HepG2 (cell line): ENCODE measurements at regions not wholly inside any gene's neighbourhood (a gene's known extent, or its start where the extent isn't known, plus 50 kb on each side); places are given as distances from the start of the nearest gene placed in this dataset.

Source experiments
- ATAC-seq: fragments of 200-7000 bp; cut with Tn5 transposase; 3 replicates; pipeline ENCODE4 v1.9.1; 2020; ENCODE audit warnings: mild to moderate bottlenecking, moderate library complexity
- BruUV-seq: library from RNA; stranded (reverse); fragments of 400-500 nt; replicated peaks from 2 replicates; lab custom pipeline; 2021; lab: Mats Ljungman, UMichigan
- CTCF ChIA-PET: fragments of 300-600 bp; formaldehyde crosslinking; extraction: SDS; loops from one replicate; lab custom pipeline; 2021; ENCODE audit warnings: low total read pairs, inconsistent platforms, low intra/inter-chr PET ratio; lab: Yijun Ruan, JAX
- POLR2A ChIA-PET: fragments of 350-600 bp; sonication (Branson Sonifier 250); formaldehyde crosslinking; loops from one replicate; lab custom pipeline; 2020; ENCODE audit warnings: antibody characterized with exemption, inconsistent platforms; lab: Yijun Ruan, JAX
- DNase-seq: peaks from one replicate; pipeline ENCODE4 v3.0.0-alpha.2; 2015; ENCODE audit warnings: low spot score
- FAIRE-seq: peaks from 3 replicates; lab custom pipeline; 2011; peaks lifted over from hg19 to GRCh38; lab: Jason Lieb, UNC
- H2AFZ ChIP-seq: one replicate; pipeline ENCODE4 v1.6.1; 2011; ENCODE audit warnings: low read length, inconsistent platforms
- H3K27ac ChIP-seq: fragments of 300-600 bp; 3 replicates; pipeline ENCODE4 v1.8.0; 2011; ENCODE audit warnings: mixed run types, mild to moderate bottlenecking, mixed read lengths, low read length, inconsistent platforms; ENCODE audit not compliant: insufficient read depth; ENCODE audit errors: extremely low read length
- H3K27me3 ChIP-seq, 2 experiments: fragments of 200-600 bp in 1 of 2; 2 replicates in 1 of 2; 3 replicates in 1 of 2; pipeline versions ENCODE4 v1.6.0 to v1.8.0; 2011; ENCODE audit warnings: low read length in 2 of 2, mild to moderate bottlenecking in 2 of 2, moderate library complexity in 2 of 2, inconsistent platforms in 1 of 2; ENCODE audit not compliant: insufficient read depth in 2 of 2, control insufficient read depth in 1 of 2
- H3K36me3 ChIP-seq, 2 experiments: fragments of 200-600 bp in 1 of 2; replicated peaks in 1 of 2; 2 replicates in 1 of 2; 3 replicates in 1 of 2; pipeline versions ENCODE4 v1.5.1 to v1.8.0; 2011; ENCODE audit warnings: low read length in 2 of 2, inconsistent platforms in 1 of 2; ENCODE audit not compliant: insufficient read depth in 2 of 2, control insufficient read depth in 1 of 2
- H3K4me1 ChIP-seq: 2 replicates; pipeline ENCODE4 v1.5.1; 2012; ENCODE audit warnings: low read length, inconsistent platforms; ENCODE audit not compliant: insufficient read depth
- H3K4me2 ChIP-seq: 2 replicates; pipeline ENCODE4 v1.6.0; 2011; ENCODE audit warnings: low read depth, low read length, inconsistent platforms
- H3K4me3 ChIP-seq, 3 experiments: fragments of 200-600 bp in 1 of 3; sonication (generic), shearing (Covaris generic) in 1 of 3; replicated peaks in 1 of 3; 2 replicates each; pipeline ENCODE4 v1.5.1; 2011 to 2016; ENCODE audit warnings: low read length in 3 of 3, inconsistent platforms in 2 of 3, low read depth in 2 of 3, mild to moderate bottlenecking in 2 of 3, control low read depth in 1 of 3, mixed read lengths in 1 of 3; ENCODE audit not compliant: insufficient read depth in 1 of 3
- H3K79me2 ChIP-seq: one replicate; pipeline ENCODE4 v1.6.1; 2011; ENCODE audit warnings: low read length, inconsistent platforms; ENCODE audit not compliant: insufficient read depth
- H3K9ac ChIP-seq: 2 replicates; pipeline ENCODE4 v1.6.0; 2011; ENCODE audit warnings: mild to moderate bottlenecking, low read depth, low read length, inconsistent platforms; ENCODE audit not compliant: insufficient read depth
- H3K9me3 ChIP-seq: 2 replicates; pipeline ENCODE4 v1.5.1; 2012; ENCODE audit warnings: mild to moderate bottlenecking, low read length
- H4K20me1 ChIP-seq: 2 replicates; pipeline ENCODE4 v1.6.0; 2011; ENCODE audit warnings: inconsistent platforms, mild to moderate bottlenecking, low read length, moderate library complexity; ENCODE audit not compliant: insufficient read depth
- ELF4 ChIP-seq: sonication (generic); formaldehyde crosslinking; IDR thresholded peaks from 2 replicates; pipeline ENCODE4 v1.5.0; 2020; ENCODE audit warnings: missing genetic modification reagents, mild to moderate bottlenecking, moderate library complexity, borderline replicate concordance
- GABPB1 ChIP-seq: IDR thresholded peaks from 2 replicates; pipeline ENCODE4 v1.6.1; 2016; ENCODE audit warnings: mild to moderate bottlenecking, missing genetic modification reagents, moderate library complexity, missing compliant biosample characterization
- MLLT10 ChIP-seq: sonication (generic); formaldehyde crosslinking; IDR thresholded peaks from 2 replicates; pipeline ENCODE4 v1.4.0; 2020; ENCODE audit warnings: missing genetic modification reagents
- NCOA1 ChIP-seq: sonication (generic); formaldehyde crosslinking; IDR thresholded peaks from 2 replicates; pipeline ENCODE4 v1.9.0; 2021; ENCODE audit warnings: missing genetic modification reagents
- SP1 ChIP-seq, 2 experiments: fragments of 450-650 bp in 1 of 2; sonication (generic) in 1 of 2; formaldehyde crosslinking in 1 of 2; IDR thresholded peaks; 2 replicates each; pipeline versions ENCODE4 v1.4.0 to v1.6.1; 2016 to 2020; ENCODE audit warnings: missing genetic modification reagents in 1 of 2
- ZNF331 ChIP-seq: sonication (generic); formaldehyde crosslinking; IDR thresholded peaks from 2 replicates; pipeline ENCODE4 v1.4.0; 2020; ENCODE audit warnings: missing genetic modification reagents
- ZNF589 ChIP-seq: sonication (generic); formaldehyde crosslinking; conservative IDR thresholded peaks from 2 replicates; pipeline ENCODE4 v1.8.0; 2022; ENCODE audit warnings: mild to moderate bottlenecking, moderate library complexity, missing genetic modification reagents
- ZNF614 ChIP-seq: IDR thresholded peaks from 2 replicates; pipeline ENCODE4 v1.6.1; 2018; ENCODE audit warnings: missing biosample characterization, missing genetic modification reagents, inconsistent platforms, borderline replicate concordance
- ZNF691 ChIP-seq: sonication (generic); formaldehyde crosslinking; IDR thresholded peaks from 2 replicates; pipeline ENCODE4 v1.4.0; 2020; ENCODE audit warnings: missing genetic modification reagents, low read depth, mild to moderate bottlenecking, borderline replicate concordance
- WGBS: methylation state at CpG from one replicate; pipeline ENCODE4 v1.1.6; 2017; ENCODE audit warnings: low lambda C conversion rate; 5-methylcytosine and 5-hydroxymethylcytosine counted together
- in situ Hi-C: cut with HindIII; loops from 2 replicates; pipeline ENCODE4 v1.10.0; 2017; ENCODE audit warnings: low pct_unique_long_range_greater_than_20kb; ENCODE audit not compliant: extremely low pct_ligation_motif_present
- intact Hi-C: fragments of 100-400 bp; cut with micrococcal nuclease; formaldehyde crosslinking; loops from one replicate; pipeline ENCODE4 v1.10.0; 2022; ENCODE audit not compliant: unreplicated experiment

GRCh38 chr16:76654088-76654820 lies 377.1 kb downstream of the CNTNAP4 start:
- no peak overlapping the region for H3K4me3 ChIP-seq
- POLR2A ChIA-PET: no interaction called here
- no peaks in the 10 kb centered on the region for H3K36me3 ChIP-seq
- no peak for DNase-seq
- H3K4me2 ChIP-seq: no peak overlapping the region
- TF ChIP-seq ELF4 (CRISPR knock-in tag): no peak
- TF ChIP-seq, all 625 proteins: peak for 0
- no peak overlapping the region for H3K9ac ChIP-seq
- H3K9me3 ChIP-seq: no peaks in the 10 kb centered on the region
- 0% methylated on average over 4 of the region's 4 CpGs for WGBS
- FAIRE-seq (no peak), ATAC-seq (no peak)
- no peaks in the 10 kb centered on the region for H3K79me2 ChIP-seq
- no peak overlapping the region for H3K27ac ChIP-seq
- no peak overlapping the region for H2AFZ ChIP-seq
- H3K4me1 ChIP-seq: peaks cover 7% of the 10 kb centered on the region
- H4K20me1 ChIP-seq: no peaks in the 10 kb centered on the region
- in situ Hi-C loops: loop anchor here (5.0 to 25.0 kb wide), 3 partner anchors 379 to 867 kb away; partner anchors contain the start of gene CNTNAP4
- CTCF ChIA-PET: interaction anchor here (2.0 to 2.5 kb wide), 3 partner anchors 375 to 866 kb away, joined by 8 to 20 read pairs (median 14); no protein-coding TSS in a partner anchor
- no peaks in the 10 kb centered on the region for H3K27me3 ChIP-seq
- intact Hi-C loops: loop anchor here (5.0 kb wide), 3 partner anchors 82 to 852 kb away; no protein-coding TSS in a partner anchor
- BruUV-seq: no TSS peak

- Histone ChIP-seq H4K20me1 (no peaks in the 10 kb centered on the region), H3K4me3 (no peak overlapping the region), H3K4me1 (no peaks in the 10 kb centered on the region), H3K4me2 (no peak overlapping the region), H3K27ac (no peak overlapping the region), H3K79me2 (no peaks in the 10 kb centered on the region), H3K36me3 (no peaks in the 10 kb centered on the region), H2AFZ (no peak overlapping the region), H3K9ac (no peak overlapping the region), H3K27me3 (no peaks in the 10 kb centered on the region), H3K9me3 (no peaks in the 10 kb centered on the region)
- BruUV-seq: no TSS peak
- 59% methylated on average over 6 of the region's 6 CpGs for WGBS
- DNase-seq: no peak
- CTCF ChIA-PET: no interaction called here
- intact Hi-C loops (no loop called here), in situ Hi-C loops (loop anchor here (10.0 to 25.0 kb wide), 2 partner anchors 382 to 505 kb away; partner anchors contain the start of gene CNTNAP4)
- ATAC-seq: no peak
- FAIRE-seq: no peak
- POLR2A ChIA-PET: no interaction called here
- no peak for TF ChIP-seq ZNF331 (CRISPR knock-in tag)
- no peak for TF ChIP-seq GABPB1 (CRISPR knock-in tag)
- TF ChIP-seq NCOA1: no peak
- no peak for TF ChIP-seq MLLT10
- no peak for TF ChIP-seq ZNF589 (CRISPR knock-in tag)
- no peak for TF ChIP-seq SP1 (IDR thresholded peaks at IDR 0.05)
- TF ChIP-seq SP1 (CRISPR knock-in tag; IDR thresholded peaks at IDR 0.05): no peak
- no peak for TF ChIP-seq ZNF691 (CRISPR knock-in tag)
- no peak for TF ChIP-seq ZNF614 (CRISPR knock-in tag)
Observed at GRCh38 chr16:76656994-76657393, 379.8 kb downstream of the CNTNAP4 start.
